OCI-LY7 (cell line): ENCODE measurements at regions not wholly inside any gene's neighbourhood (a gene's known extent, or its start where the extent isn't known, plus 50 kb on each side); places are given as distances from the start of the nearest gene placed in this dataset.

Experiments
- BruUV-seq: library from RNA; stranded (reverse); fragments of 400-500 nt; replicated peaks from 2 replicates; lab custom pipeline; 2021; lab: Mats Ljungman, UMichigan
- CTCF ChIA-PET: fragments of 300-600 bp; sonication (Branson Sonifier 250); formaldehyde crosslinking; loops from one replicate; lab custom pipeline; 2022; ENCODE audit warnings: antibody characterized with exemption; ENCODE audit not compliant: unreplicated experiment; lab: Charles Lee
- POLR2A ChIA-PET: fragments of 300-600 bp; sonication (Branson Sonifier 250); formaldehyde crosslinking; loops from one replicate; lab custom pipeline; 2022; ENCODE audit warnings: antibody characterized with exemption; lab: Charles Lee
- DNase-seq: peaks from one replicate; pipeline ENCODE4 v3.0.0-alpha.2; 2015; ENCODE audit warnings: low spot score
- H2AFZ ChIP-seq: fragments of 200-600 bp; sonication (generic), shearing (Covaris generic); 2 replicates; pipeline ENCODE4 v1.6.1; 2014; ENCODE audit warnings: mild to moderate bottlenecking, antibody characterized with exemption, low read length, moderate library complexity
- H3K27ac ChIP-seq: fragments of 200-600 bp; sonication (generic); 2 replicates; pipeline ENCODE4 v1.5.1; 2014; ENCODE audit warnings: mixed run types, low read depth, mild to moderate bottlenecking, moderate library complexity, low read length, inconsistent platforms; ENCODE audit not compliant: poor library complexity, severe bottlenecking
- H3K36me3 ChIP-seq: fragments of 200-600 bp; sonication (generic); 2 replicates; pipeline ENCODE4 v1.6.1; 2014; ENCODE audit warnings: mild to moderate bottlenecking, antibody characterized with exemption, low read length, moderate library complexity, mixed read lengths; ENCODE audit not compliant: insufficient read depth
- H3K4me1 ChIP-seq: fragments of 200-600 bp; sonication (generic); 2 replicates; pipeline ENCODE4 v1.5.1; 2014; ENCODE audit warnings: mild to moderate bottlenecking, low read length; ENCODE audit not compliant: insufficient read depth, poor library complexity, severe bottlenecking
- H3K4me2 ChIP-seq: fragments of 200-600 bp; sonication (generic); 2 replicates; pipeline ENCODE4 v1.6.1; 2014; ENCODE audit warnings: mild to moderate bottlenecking, low read length
- H3K4me3 ChIP-seq: fragments of 200-600 bp; sonication (generic); 2 replicates; pipeline ENCODE4 v1.5.1; 2014; ENCODE audit warnings: mild to moderate bottlenecking, low read depth, low read length; ENCODE audit not compliant: poor library complexity, severe bottlenecking
- H3K79me2 ChIP-seq: fragments of 200-600 bp; sonication (generic); 2 replicates; pipeline ENCODE4 v1.6.1; 2016; ENCODE audit warnings: low read depth, mild to moderate bottlenecking, low read length, moderate library complexity, mixed read lengths; ENCODE audit not compliant: insufficient read depth
- H3K9me2 ChIP-seq: fragments of 200-600 bp; sonication (generic); 2 replicates; pipeline ENCODE4 v1.6.1; 2016; ENCODE audit warnings: mild to moderate bottlenecking, low read length, mixed read lengths; ENCODE audit not compliant: insufficient read depth
- H3K9me3 ChIP-seq: fragments of 200-600 bp; sonication (generic); 2 replicates; pipeline ENCODE4 v1.6.1; 2014; ENCODE audit warnings: mild to moderate bottlenecking, mixed run types, low read length, mixed read lengths
- H4K20me1 ChIP-seq: fragments of 200-600 bp; sonication (generic); 2 replicates; pipeline ENCODE4 v1.6.1; 2014; ENCODE audit warnings: mild to moderate bottlenecking, antibody characterized with exemption, low read length, moderate library complexity, mixed read lengths; ENCODE audit not compliant: insufficient read depth
- CTCF ChIP-seq: fragments of 200-600 bp; sonication (generic); conservative IDR thresholded peaks from 2 replicates; pipeline ENCODE4 v1.5.1; 2014; ENCODE audit warnings: mild to moderate bottlenecking, antibody characterized with exemption, low read length, moderate library complexity, mixed read lengths
- EZH2phosphoT487 ChIP-seq: fragments of 200-600 bp; sonication (generic); IDR thresholded peaks from 2 replicates; pipeline ENCODE4 v1.6.1; 2018; ENCODE audit warnings: low read depth, borderline replicate concordance, mild to moderate bottlenecking, mixed run types, antibody characterized with exemption, low read length, moderate library complexity, mixed read lengths
- intact Hi-C: fragments of 100-400 bp; cut with micrococcal nuclease; formaldehyde crosslinking; loops from one replicate; pipeline ENCODE4 v1.10.0; 2022; ENCODE audit not compliant: unreplicated experiment

DNA sequence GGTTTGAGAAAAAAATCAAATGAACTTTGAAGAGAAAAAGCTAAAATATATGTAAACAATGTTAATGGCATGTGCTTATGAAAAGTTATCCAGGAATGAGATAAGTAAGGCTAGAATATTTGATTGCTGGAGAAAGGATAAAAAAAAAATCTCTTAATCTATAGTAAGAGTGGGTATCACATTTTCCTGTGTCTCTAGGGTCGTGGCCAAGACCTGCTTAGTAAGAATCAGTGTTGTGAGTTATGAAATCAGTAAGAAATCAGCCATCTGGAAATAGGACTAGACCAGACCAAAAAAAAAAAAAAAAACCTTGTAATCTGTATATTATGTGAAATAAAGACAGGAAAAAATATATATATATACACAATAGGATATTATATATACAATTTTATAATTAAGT is 1153.9 kb downstream of the CDH11 start:
- TF ChIP-seq EZH2phosphoT487 (no peak), CTCF (no peak)
- 0 out of 2 replicates have a peak, but pooled peaks cover 2% of the 10 kb centered on the region for H3K9me2 ChIP-seq
- ChIA-PET POLR2A (interaction anchor here (0.7 kb wide), 1 partner anchor 21 kb away, joined by 5 read pairs; no protein-coding TSS in a partner anchor), CTCF (no interaction called here)
- no peak for DNase-seq
- no peaks in the 10 kb centered on the region for H3K9me3 ChIP-seq
- intact Hi-C loops: no loop called here
- no peaks in the 10 kb centered on the region for H3K4me1 ChIP-seq
- BruUV-seq: no TSS peak
- no peaks in the 10 kb centered on the region for H4K20me1 ChIP-seq
- H3K36me3 ChIP-seq: no peaks in the 10 kb centered on the region
- H3K4me3 ChIP-seq: no peak overlapping the region
- no peak overlapping the region for H2AFZ ChIP-seq
- H3K79me2 ChIP-seq: no peaks in the 10 kb centered on the region
- H3K27ac ChIP-seq: no peak overlapping the region
- no peak overlapping the region for H3K4me2 ChIP-seq

DNA sequence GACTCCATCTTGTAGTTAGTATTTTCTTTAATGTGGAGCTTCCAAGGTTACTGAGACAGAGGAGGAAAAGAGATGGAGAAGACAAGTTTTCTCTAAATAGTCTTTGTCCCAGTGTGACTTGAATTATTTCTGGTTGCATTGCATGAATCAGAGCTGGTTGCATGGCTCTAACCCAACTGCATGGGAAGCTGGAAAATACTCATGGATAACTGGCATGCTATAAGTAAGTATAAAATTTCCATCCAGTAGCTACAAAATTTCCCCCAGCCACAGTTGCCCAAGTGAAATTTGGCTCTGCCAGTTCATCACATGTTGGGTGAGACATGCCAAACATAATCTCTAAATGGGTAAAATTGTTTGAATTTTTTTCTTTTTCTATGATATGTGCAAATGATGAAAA is 1161.5 kb downstream of the CDH11 start:
- Histone ChIP-seq H3K4me1 (no peaks in the 10 kb centered on the region), H3K79me2 (no peaks in the 10 kb centered on the region), H3K9me2 (no peaks in the 10 kb centered on the region), H3K27ac (no peak overlapping the region), H3K36me3 (no peaks in the 10 kb centered on the region), H3K4me2 (no peak overlapping the region), H3K4me3 (no peak overlapping the region), H4K20me1 (no peaks in the 10 kb centered on the region), H3K9me3 (no peaks in the 10 kb centered on the region), H2AFZ (no peak overlapping the region)
- TF ChIP-seq CTCF (no peak), EZH2phosphoT487 (no peak)
- intact Hi-C loops: no loop called here
- BruUV-seq: no TSS peak
- CTCF ChIA-PET: no interaction called here
- DNase-seq: no peak
- POLR2A ChIA-PET: interaction anchor here (0.7 kb wide), 1 partner anchor 620 kb away, joined by 3 read pairs; no protein-coding TSS in a partner anchor

DNA sequence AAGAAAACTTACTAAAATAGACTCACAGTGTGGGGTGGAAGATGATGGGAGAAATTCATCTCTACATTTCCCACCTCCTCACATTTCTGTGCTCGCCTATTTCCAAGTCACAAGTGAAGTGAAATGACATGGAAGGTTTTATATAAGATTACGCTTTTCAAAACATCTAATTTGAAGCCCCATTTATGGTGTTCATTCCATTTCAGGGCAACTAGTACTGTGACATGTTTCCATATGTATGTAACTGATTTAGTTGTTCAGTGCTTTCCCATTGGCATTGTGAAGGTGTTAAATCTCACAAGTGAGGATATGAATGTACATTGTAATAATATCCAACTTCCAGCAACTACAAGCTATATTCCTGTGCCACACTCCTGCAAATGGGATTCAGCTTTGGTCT is 1174.8 kb downstream of the CDH11 start:
- no TSS peak for BruUV-seq
- H3K4me3 ChIP-seq: no peak overlapping the region
- CTCF ChIA-PET: no interaction called here
- H3K27ac ChIP-seq: no peak overlapping the region
- H2AFZ ChIP-seq: no peak overlapping the region
- no peaks in the 10 kb centered on the region for H3K79me2 ChIP-seq
- POLR2A ChIA-PET: interaction anchor here (0.6 kb wide), 1 partner anchor 21 kb away, joined by 5 read pairs; no protein-coding TSS in a partner anchor
- H3K4me2 ChIP-seq: no peak overlapping the region
- no peak for TF ChIP-seq EZH2phosphoT487
- no peak for TF ChIP-seq CTCF
- intact Hi-C loops: no loop called here
- no peaks in the 10 kb centered on the region for H4K20me1 ChIP-seq
- H3K36me3 ChIP-seq: no peaks in the 10 kb centered on the region
- DNase-seq: no peak
- no peaks in the 10 kb centered on the region for H3K9me2 ChIP-seq
- H3K9me3 ChIP-seq: no peaks in the 10 kb centered on the region
- H3K4me1 ChIP-seq: no peaks in the 10 kb centered on the region
